HCT116 (cell line): ENCODE measurements at regions not wholly inside any gene's neighbourhood (a gene's known extent, or its start where the extent isn't known, plus 50 kb on each side); places are given as distances from the start of the nearest gene placed in this dataset.

Experiments
- CTCF ChIP-seq, 3 experiments: fragments of 200-600 bp in 1 of 3; sonication (generic) in 1 of 3; IDR thresholded peaks in 2 of 3; conservative IDR thresholded peaks in 1 of 3; 2 replicates each; pipeline ENCODE4 v1.5.1; 2012 to 2017; ENCODE audit warnings: low read depth in 2 of 3, low read length in 2 of 3, antibody characterized with exemption in 1 of 3, borderline replicate concordance in 1 of 3, control low read depth in 1 of 3, mild to moderate bottlenecking in 1 of 3, mixed read lengths in 1 of 3, mixed run types in 1 of 3, moderate library complexity in 1 of 3; ENCODE audit not compliant: insufficient read depth in 1 of 3
- ZBTB33 ChIP-seq: IDR thresholded peaks from 2 replicates; pipeline ENCODE4 v1.6.1; 2011; ENCODE audit warnings: mild to moderate bottlenecking, low read length, moderate library complexity; ENCODE audit not compliant: insufficient replicate concordance; ENCODE audit errors: extremely low read depth

- TF ChIP-seq CTCF (IDR thresholded peaks at IDR 0.05 in 2 of 3, conservative IDR thresholded peaks at IDR 0.05 in 1 of 3; ENCODE audit: borderline replicate concordance in 1 of 3, insufficient read depth in 1 of 3, low read depth in 2 of 3, low read length in 2 of 3) = no peak
- TF ChIP-seq ZBTB33 = no peak
Observed at GRCh38 chr10:4294271-4294670, 509.3 kb upstream of the KLF6 start.
